ENCODE measurements at regions not wholly inside any gene's neighbourhood (a gene's known extent, or its start where the extent isn't known, plus 50 kb on each side); places are given as distances from the start of the nearest gene placed in this dataset.

GRCh38 chr2:9145752-9146430 lies 60.7 kb upstream of the ASAP2 start (continued):
- no peak for TF ChIP-seq SP1 (IDR thresholded peaks at IDR 0.05; ENCODE audit: low read depth, low read length)
- no peak for TF ChIP-seq TARDBP (IDR thresholded peaks at IDR 0.05; ENCODE audit: borderline replicate concordance)
- no peak for TF ChIP-seq CEBPB (IDR thresholded peaks at IDR 0.05; ENCODE audit: borderline replicate concordance in 1 of 2, low read depth in 2 of 2, low read length in 2 of 2)

GRCh38 chr2:9145109-9145751 lies 61.4 kb upstream of the ASAP2 start:
- Histone ChIP-seq H3K4me2 (ENCODE audit: control insufficient read depth, insufficient read depth) (no peak overlapping the region), H3K27ac (ENCODE audit: control insufficient read depth, insufficient read depth) (no peak overlapping the region), H2AFZ (ENCODE audit: control insufficient read depth, low read depth, low read length) (no peak overlapping the region), H3K9me3 (replicated peaks; ENCODE audit: control insufficient read depth, insufficient read depth, low read length) (no peaks in the 10 kb centered on the region), H3K9ac (ENCODE audit: control insufficient read depth, insufficient read depth, low read length) (no peak overlapping the region), H3K79me2 (ENCODE audit: control insufficient read depth, insufficient read depth, low read length) (no peaks in the 10 kb centered on the region), H3K4me3 (no peak overlapping the region), H3K27me3 (replicated peaks in 1 of 2; ENCODE audit: control insufficient read depth in 2 of 2, insufficient read depth in 2 of 2, low read length in 1 of 2) (no peaks in the 10 kb centered on the region; a peak in 2 of 4 replicates), H4K20me1 (ENCODE audit: control insufficient read depth, insufficient read depth) (no peaks in the 10 kb centered on the region), H3K36me3 (ENCODE audit: control insufficient read depth in 2 of 2, insufficient read depth in 2 of 2, low read length in 1 of 2) (no peaks in the 10 kb centered on the region), H3K4me1 (ENCODE audit: control insufficient read depth, insufficient read depth, low read length) (no peaks in the 10 kb centered on the region)
- ATAC-seq (no peak), FAIRE-seq (no peak), DNase-seq (ENCODE audit: low read depth, low spot score) (no peak)
- BruUV-seq (replicated peaks): no TSS peak
- ChIA-PET SMC1A (ENCODE audit: uncharacterized antibody, unreplicated experiment) (interaction anchor here (0.7 to 1.0 kb wide), 2 partner anchors 226 to 946 kb away, joined by 3 to 4 read pairs; no protein-coding TSS in a partner anchor), POLR2A (no interaction called here), RAD21 (ENCODE audit: unreplicated experiment) (interaction anchor here (2.5 kb wide), 1 partner anchor 272 kb away, joined by 7 read pairs; no protein-coding TSS in a partner anchor), CTCF (interaction anchor here (1.0 to 4.6 kb wide), 3 partner anchors 22 to 288 kb away, joined by 3 to 30 read pairs (median 3); no protein-coding TSS in a partner anchor)
- TF ChIP-seq ESRRA (IDR thresholded peaks at IDR 0.05; ENCODE audit: low read length) (no peak), ZNF687 (IDR thresholded peaks at IDR 0.05) (no peak), NFXL1 (IDR thresholded peaks at IDR 0.05; ENCODE audit: borderline replicate concordance) (no peak), LARP7 (IDR thresholded peaks at IDR 0.05) (no peak), SUPT20H (IDR thresholded peaks at IDR 0.05; ENCODE audit: borderline replicate concordance, control insufficient read depth, low read depth, low read length) (no peak), TCF12 (IDR thresholded peaks at IDR 0.05; ENCODE audit: low read depth, low read length) (no peak), NRF1 (conservative IDR thresholded peaks at IDR 0.05; ENCODE audit: low read depth, low read length) (no peak), RBBP5 (conservative IDR thresholded peaks at IDR 0.05) (no peak), SMAD1 (IDR thresholded peaks at IDR 0.05; ENCODE audit: low read depth, partially characterized antibody) (no peak), KLF5 (IDR thresholded peaks at IDR 0.05; ENCODE audit: partially characterized antibody) (no peak), SP1 (IDR thresholded peaks at IDR 0.05; ENCODE audit: low read depth, low read length) (no peak), RELA (IDR thresholded peaks at IDR 0.05; ENCODE audit: borderline replicate concordance, partially characterized antibody) (no peak), ZBED1 (IDR thresholded peaks at IDR 0.05; ENCODE audit: borderline replicate concordance) (no peak)
- TF ChIP-seq, protein P1, sequence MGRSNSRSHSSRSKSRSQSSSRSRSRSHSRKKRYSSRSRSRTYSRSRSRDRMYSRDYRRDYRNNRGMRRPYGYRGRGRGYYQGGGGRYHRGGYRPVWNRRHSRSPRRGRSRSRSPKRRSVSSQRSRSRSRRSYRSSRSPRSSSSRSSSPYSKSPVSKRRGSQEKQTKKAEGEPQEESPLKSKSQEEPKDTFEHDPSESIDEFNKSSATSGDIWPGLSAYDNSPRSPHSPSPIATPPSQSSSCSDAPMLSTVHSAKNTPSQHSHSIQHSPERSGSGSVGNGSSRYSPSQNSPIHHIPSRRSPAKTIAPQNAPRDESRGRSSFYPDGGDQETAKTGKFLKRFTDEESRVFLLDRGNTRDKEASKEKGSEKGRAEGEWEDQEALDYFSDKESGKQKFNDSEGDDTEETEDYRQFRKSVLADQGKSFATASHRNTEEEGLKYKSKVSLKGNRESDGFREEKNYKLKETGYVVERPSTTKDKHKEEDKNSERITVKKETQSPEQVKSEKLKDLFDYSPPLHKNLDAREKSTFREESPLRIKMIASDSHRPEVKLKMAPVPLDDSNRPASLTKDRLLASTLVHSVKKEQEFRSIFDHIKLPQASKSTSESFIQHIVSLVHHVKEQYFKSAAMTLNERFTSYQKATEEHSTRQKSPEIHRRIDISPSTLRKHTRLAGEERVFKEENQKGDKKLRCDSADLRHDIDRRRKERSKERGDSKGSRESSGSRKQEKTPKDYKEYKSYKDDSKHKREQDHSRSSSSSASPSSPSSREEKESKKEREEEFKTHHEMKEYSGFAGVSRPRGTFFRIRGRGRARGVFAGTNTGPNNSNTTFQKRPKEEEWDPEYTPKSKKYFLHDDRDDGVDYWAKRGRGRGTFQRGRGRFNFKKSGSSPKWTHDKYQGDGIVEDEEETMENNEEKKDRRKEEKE (IDR thresholded peaks at IDR 0.05): no peak
- intact Hi-C loops (cut with micrococcal nuclease; ENCODE audit: unreplicated experiment): loop anchor here (10.0 kb wide), 1 partner anchor 190 kb away; no protein-coding TSS in a partner anchor
- 55% methylated on average over 13 of the region's 13 CpGs for WGBS (ENCODE audit: insufficient coverage, insufficient replicate concordance, low lambda C conversion rate, missing lambda C conversion rate)
- in situ Hi-C loops (cut with MboI): no loop called here
